Esophagus mucosa (tissue), 1 donor: ENCODE measurements at regions not wholly inside any gene's neighbourhood (a gene's known extent, or its start where the extent isn't known, plus 50 kb on each side); places are given as distances from the start of the nearest gene placed in this dataset.
A peak's percentile ranks its signal among the peaks of the same experiment; 100 is the strongest.

Experiments used
- ATAC-seq: fragments of 200-7000 bp; cut with Tn5 transposase; one replicate; pipeline ENCODE4 v1.9.1; 2020
- donor health status: DM: yes; HTN: yes; CAD: no.

- no peak for ATAC-seq
Measured at GRCh38 chr11:110918351-110918750, 206.1 kb upstream of the ARHGAP20 start.

DNA sequence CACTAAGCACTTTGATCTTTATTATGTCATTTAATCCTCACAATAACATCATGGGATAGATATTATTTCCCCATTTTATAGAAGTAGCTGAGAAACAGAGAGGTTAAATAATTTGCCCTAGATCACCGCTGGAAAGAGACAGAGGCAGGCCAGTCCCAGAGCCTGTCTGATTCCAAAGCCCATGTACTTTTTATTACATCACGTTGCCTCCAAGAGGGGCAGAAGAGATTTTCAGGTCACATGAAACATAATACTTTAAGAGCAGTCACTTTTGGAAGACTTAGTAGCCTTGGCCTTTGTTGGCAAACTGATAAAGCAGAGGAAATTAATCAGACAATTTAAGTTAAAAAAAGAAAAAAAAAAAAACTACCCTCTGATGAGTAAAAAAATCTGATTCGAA, 200.2 kb upstream of the ARHGAP20 start:
- ATAC-seq = no peak

DNA sequence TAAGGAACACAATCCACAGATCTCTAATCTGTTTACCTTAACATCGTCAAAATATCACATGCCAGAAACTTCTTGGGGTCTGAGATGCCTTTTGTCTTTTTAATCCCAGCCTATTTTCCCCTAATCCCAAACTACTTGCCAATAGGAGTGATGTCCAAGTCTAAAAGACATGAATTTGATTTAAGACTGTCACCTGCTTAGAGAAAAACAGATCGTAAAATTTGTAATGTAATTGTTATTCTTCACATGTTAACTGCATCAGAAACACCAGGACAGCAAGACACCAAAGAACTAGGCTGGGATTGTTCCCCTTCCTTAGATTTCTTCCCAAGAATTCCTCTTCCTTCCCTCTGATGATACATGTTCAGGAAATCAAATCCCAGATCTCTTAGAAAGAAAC, 198.1 kb upstream of the ARHGAP20 start:
- no peak for ATAC-seq

DNA sequence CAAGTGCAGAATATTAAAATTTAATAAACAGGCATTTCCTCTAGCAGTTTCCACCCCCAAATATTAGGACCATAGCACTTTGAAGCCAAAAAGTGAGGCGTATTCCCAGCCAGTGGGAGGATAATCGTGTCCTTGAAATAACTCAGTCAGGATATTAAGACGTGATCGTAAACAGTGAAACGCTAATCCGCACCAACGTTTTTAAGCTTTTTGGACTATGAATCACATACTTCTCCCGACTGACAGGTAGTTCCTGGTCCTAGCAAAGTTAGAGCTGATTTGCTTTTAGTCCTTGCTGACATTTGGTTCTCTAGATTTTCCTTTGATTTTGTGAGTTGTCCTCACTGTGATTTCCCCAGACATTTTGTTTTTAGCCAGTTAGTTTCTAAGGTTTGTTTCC, 197.1 kb upstream of the ARHGAP20 start:
- ATAC-seq = peak; percentile 80

DNA sequence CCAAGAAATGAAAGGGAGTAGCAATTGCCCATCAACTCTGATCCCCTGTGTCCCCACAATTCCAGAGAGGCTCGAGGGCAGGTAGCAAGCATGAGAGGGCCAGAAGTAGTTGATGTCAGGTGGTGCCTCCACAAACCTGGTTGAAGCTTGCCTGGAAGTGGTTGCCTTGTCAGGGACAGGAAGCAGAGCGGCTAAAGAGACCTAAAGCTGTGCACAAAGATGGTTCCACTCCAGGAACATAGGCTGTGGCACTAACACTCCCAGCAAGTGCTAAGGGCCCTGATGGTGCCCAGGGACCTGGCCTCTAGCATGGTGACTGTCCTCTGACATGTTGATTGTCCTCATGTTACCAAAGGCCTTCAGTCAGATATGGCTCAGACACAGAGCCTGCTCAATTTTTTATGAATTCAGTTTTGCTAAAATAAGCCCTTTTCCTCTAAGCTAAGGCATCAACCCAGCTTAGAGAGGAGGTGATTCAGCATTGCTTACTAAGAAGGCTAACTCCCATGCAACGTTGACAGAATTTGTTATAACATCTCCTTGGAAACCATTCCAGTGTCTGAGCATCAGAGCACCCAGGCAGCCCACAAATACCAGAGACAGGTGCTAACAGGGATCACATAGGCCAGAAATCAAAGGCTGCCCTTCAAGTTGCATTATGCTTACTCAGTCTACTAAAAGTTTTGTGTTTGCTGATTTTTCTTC, 196.3 kb upstream of the ARHGAP20 start:
- ATAC-seq = peak; percentile 91

- peak; percentile 80 for ATAC-seq
Measured at GRCh38 chr11:110907629-110908028, 195.4 kb upstream of the ARHGAP20 start.

- ATAC-seq = no peak
Measured at GRCh38 chr11:110903830-110904229, 191.6 kb upstream of the ARHGAP20 start.

DNA sequence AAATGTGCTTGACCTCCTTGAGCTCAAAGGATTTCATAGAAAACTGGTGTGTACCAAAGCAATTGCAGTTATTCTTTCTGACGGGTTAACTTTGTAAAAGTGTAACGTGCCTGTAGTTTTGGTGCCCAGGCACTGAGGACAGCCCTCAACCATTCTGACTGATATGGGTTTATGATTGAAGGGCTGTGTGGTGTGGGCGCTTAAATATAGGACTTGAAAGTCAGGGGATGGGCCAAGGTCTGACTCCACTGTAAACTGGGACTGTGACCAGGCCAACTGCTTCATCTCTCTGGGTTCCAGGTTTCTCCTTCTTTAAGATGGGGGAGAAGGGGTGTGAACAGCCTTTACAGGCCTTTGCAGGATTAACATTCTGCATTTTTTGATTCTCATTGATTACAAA, 191.1 kb upstream of the ARHGAP20 start:
- ATAC-seq = no peak

DNA sequence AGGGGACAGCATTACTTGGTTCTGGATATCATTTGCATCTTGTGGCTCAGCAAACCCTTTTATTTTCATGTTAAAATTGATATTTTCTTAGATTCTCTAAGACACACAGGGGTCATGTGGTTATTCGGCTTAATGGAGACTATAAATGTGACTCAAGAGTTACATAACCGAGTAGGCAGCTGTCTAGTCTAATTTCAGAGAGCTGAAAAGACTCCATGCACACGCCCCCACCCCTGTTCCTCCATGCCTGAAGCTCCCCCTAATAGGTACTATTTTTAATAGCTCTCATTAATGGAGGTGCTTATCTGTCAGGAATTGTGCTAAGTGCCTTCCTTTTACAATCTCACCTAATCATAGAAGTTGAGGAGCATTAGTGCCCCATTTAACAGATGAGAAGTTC, 189.2 kb upstream of the ARHGAP20 start:
- no peak for ATAC-seq

DNA sequence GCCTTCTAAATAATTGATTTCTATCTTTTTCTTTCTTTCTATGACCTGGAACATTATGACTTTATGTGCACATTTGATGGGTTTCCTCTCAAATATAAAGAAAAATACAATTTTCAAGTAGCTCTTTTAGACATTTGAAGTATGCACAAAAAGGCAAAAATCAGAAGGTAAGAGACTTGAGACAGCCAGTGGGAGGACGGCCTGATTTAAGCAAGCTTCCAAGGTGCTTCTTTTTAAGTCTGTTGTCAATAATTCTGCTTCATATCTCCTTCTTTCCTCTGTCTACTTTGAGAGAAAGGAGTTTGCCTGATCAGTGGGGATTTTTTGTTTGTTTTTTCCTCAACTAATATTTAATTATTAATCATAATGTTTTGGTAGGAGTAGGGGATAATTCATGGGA, 188.2 kb upstream of the ARHGAP20 start:
- ATAC-seq = no peak

DNA sequence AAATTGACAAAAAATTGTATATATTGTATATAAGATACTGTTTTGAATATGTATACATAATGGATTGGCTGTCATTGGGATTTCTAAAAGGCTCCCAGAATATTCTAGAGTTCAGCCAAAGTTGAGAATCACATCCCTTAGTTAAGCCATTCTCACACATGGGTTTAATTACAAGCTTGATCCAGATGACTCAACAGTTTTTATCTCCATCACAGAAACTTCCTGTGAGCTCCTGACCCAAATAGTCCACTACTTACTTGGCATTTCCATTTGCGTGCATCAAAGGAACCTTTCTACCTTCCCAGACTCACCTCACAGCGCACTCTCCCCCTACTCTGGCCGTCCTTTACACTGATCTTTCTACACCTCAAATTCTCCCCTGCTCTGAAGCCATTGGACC, 184.8 kb upstream of the ARHGAP20 start:
- ATAC-seq = no peak

- no peak for ATAC-seq
Measured at GRCh38 chr11:110896358-110896757, 184.1 kb upstream of the ARHGAP20 start.

- ATAC-seq = no peak
Measured at GRCh38 chr11:110894224-110894623, 182.0 kb upstream of the ARHGAP20 start.

DNA sequence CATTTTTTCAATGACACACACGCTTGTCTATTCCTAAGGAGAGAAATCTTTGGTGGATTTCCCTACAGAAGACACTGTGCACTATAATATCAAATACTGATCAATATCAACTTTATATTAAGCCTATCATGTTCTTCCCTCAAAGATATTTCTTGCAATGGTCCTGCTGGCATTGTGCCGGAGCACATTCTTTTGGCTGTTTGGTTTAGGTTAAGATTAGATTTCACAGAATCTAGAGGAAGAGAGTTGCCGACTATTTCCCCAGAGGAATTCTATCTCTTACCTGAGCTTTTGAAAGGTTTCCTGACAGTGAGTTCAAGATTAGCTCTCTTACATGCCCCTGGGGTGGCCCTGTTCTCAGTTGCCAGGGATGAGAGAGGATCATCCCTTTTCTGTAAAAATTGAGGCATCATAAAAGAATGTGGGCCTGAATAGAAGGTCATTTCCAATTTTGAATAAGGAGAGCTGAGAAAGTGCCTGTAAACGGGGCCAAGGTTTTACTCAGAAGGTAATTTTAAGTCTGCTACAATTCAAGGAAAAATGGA, 180.6 kb upstream of the ARHGAP20 start:
- ATAC-seq = no peak

DNA sequence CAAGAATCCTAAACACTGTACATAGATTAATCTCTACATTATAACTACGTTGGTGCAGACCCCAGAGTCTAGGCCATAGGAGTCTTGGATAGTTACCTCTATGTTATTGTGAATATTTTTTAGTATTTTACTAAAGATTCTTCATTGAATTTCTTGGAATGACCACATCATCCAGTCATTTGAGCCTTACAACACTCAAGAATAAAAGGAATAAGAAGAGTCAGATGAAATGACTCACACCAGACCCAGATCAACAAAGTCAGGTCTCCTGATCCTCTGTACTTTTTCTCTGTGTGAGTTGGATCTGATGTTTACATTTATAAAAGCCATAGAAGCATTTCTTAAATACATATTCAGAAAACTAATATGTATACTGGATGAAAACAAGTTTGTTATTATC, 179.2 kb upstream of the ARHGAP20 start:
- ATAC-seq = no peak

DNA sequence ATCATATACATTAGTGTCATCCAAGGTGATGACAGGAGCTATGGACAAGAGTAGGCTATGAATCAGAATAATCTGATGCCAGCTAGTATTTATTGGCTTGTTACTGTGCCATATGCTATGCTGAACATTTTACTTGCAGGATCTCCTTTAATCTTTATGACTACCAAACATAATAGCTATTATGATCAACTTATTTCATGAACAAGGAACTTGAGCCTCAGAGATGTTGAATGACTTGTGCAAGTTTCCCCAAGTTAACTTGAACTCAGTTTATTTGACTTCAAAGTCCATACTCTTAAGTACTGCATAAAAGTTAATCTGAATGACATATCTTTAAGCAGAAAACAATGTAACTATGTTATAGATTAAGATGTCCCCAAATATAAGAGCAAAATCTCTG, 178.8 kb upstream of the ARHGAP20 start:
- ATAC-seq = no peak

- ATAC-seq = no peak
Measured at GRCh38 chr11:110886288-110886970, 174.2 kb upstream of the ARHGAP20 start.

DNA sequence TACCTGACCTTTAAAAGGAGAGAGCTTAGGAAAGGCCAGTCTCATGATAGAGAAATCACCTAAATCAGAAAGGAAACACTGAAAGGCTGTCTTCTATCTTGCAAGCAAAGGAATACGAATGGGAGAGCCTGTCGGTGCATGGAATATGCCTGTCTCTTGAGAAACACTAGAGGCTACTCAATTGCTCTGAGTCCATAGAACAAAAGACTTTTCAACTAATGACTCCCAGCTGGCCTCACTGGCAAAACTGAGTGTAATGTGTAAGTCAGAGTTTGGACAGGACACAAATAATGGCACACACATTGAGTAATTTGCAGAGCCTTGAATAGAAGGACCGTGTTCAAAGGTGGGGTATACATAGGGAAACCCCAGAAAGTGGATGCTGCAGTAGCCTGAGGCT, 171.0 kb upstream of the ARHGAP20 start:
- no peak for ATAC-seq

DNA sequence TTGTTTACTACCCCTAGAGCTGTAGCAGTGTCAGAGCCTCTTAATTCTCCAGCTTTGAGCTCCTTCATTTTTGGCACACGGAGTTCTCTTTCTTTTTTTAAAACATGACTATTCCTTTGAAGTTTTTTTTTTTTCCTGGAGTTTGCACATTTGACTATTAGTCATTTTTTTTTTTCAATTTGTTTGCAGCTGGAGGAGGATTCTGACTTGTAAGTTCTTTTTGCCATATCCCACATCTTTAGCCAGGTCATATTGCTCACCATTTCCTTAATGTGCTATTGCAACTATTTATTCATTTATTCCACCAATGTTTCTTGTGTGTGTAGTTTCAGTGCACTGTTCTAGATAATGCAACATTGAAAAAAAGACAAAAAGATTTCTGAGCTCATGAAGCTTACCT, 166.3 kb upstream of the ARHGAP20 start:
- no peak for ATAC-seq

GRCh38 chr11:110874437-110875030, 162.3 kb upstream of the ARHGAP20 start:
- ATAC-seq = no peak

DNA sequence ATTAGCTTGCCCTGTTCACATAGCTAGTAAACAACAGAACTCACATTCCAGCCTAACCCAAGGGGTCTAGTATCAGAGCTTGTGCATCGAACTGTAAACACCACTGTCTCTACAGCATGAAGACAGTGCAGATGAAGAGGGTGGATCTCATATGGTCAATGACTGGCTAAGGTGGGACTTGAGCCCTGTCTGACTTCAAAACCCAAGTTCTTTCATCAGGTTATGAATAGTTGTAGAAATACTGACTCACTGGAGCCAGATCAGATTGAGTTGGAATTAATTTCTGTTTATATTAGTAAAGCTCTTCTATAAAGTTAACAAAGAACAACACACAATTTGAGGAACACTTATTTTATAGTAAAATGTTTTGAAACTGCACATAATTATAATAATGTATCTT, 161.7 kb upstream of the ARHGAP20 start:
- ATAC-seq = no peak

- ATAC-seq = no peak
Measured at GRCh38 chr11:110870816-110871522, 158.7 kb upstream of the ARHGAP20 start.

- peak; percentile 92 for ATAC-seq
Measured at GRCh38 chr11:110867951-110868350, 155.7 kb upstream of the ARHGAP20 start.
